GM12872 (cell line): ENCODE measurements at regions not wholly inside any gene's neighbourhood (a gene's known extent, or its start where the extent isn't known, plus 50 kb on each side); places are given as distances from the start of the nearest gene placed in this dataset.

Source experiments
- TF ChIP-seq, protein P1 (sequence below): IDR thresholded peaks from 3 replicates; pipeline ENCODE4 v1.5.1; 2011; ENCODE audit warnings: low read depth, mild to moderate bottlenecking, low read length, moderate library complexity; ENCODE audit not compliant: insufficient read depth

DNA sequence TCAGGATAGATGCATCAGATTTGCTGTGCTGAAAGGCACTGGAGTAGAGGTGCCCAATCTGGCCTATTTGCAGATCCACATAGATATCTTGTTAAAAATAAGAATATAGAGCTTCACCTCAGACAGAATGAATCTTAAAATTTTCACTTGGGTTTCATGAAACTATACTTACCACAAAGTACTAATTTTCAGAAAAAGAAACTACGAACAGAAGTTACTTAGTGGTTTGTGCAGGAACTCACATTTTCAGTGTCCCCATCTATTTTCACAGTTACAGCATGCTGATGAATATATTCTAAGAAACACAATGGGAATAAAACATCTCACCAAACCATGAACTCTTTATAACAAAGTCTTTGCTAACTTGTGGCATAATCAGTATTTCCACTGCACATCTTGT, 449.4 kb downstream of the RERGL start:
- TF ChIP-seq, protein P1, sequence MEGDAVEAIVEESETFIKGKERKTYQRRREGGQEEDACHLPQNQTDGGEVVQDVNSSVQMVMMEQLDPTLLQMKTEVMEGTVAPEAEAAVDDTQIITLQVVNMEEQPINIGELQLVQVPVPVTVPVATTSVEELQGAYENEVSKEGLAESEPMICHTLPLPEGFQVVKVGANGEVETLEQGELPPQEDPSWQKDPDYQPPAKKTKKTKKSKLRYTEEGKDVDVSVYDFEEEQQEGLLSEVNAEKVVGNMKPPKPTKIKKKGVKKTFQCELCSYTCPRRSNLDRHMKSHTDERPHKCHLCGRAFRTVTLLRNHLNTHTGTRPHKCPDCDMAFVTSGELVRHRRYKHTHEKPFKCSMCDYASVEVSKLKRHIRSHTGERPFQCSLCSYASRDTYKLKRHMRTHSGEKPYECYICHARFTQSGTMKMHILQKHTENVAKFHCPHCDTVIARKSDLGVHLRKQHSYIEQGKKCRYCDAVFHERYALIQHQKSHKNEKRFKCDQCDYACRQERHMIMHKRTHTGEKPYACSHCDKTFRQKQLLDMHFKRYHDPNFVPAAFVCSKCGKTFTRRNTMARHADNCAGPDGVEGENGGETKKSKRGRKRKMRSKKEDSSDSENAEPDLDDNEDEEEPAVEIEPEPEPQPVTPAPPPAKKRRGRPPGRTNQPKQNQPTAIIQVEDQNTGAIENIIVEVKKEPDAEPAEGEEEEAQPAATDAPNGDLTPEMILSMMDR: no peak

DNA sequence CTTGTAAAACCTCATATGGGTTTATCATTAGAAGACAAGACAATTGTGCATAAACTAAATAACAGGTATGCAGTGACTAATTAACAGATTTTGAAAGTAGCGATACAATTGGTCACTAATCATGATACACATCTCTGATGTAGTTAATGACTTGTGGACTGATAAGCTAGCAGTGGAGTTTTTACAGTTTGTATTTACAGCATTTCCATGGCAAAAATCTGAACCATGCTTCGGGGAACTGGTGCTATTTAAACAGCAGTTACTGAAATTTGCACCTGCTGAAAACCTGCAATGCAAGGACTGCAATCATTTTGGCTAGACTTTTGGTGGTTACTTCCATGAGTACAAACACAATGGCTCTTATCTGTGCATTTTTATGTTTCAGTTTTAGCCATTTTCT, 471.2 kb downstream of the RERGL start:
- TF ChIP-seq, protein P1: no peak

DNA sequence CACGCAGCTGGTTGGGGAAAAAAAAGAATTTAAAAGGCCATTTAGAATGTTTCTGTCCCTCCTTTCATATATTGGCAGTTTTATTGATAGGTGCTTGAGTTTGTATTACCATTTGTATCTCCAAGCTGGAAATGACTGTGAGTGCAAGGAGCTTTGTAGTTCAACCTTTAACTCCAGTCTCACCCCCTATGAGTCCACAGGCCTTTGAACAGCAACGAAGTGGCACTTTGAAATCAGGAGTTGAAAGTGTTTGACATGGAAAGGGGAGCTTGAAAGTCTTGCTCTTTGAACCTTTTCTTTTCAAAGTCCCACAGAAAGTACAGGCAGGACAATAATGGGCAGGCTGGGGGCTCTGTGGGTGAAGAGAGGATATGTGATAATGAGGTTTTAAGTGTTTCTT, 480.3 kb downstream of the RERGL start:
- TF ChIP-seq, protein P1: no peak

DNA sequence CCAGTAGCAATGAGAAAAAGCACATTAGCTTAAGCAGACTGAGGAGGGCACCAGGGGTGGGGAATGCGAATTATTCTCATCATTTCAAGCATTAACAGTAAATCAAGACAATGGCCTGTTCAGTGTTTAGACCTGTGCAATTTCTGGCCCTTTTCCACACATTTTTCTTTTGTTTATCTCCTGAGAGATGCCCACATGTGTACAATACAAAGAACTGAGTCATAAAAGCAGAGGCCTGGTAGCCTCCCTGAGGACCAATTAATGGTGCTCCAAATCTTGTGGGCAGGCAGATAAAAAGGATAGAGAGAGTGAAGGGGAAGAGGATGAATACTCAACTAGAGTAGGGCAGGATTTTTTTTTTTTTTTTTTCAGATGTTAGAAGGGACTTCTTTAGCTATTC, 480.8 kb downstream of the RERGL start:
- TF ChIP-seq, protein P1: no peak

DNA sequence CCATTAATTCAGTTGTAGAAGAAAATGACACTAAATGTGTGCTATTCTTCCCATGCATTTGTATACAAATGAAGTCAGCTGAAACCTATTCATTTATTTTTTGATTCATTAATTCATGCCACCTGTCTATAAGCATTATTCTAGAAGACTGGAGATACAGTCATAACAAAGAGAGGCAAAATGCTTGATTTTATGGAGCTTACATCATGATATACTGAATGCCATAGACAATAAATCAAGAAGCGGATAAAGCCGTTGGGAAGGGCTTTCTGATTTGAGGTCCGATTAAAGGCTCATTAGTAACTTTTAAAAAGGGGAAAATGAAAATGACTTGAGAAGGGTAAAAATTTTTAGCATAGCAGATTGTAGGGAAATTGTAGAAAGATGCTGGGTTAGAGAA, 494.9 kb downstream of the RERGL start:
- TF ChIP-seq, protein P1: no peak

DNA sequence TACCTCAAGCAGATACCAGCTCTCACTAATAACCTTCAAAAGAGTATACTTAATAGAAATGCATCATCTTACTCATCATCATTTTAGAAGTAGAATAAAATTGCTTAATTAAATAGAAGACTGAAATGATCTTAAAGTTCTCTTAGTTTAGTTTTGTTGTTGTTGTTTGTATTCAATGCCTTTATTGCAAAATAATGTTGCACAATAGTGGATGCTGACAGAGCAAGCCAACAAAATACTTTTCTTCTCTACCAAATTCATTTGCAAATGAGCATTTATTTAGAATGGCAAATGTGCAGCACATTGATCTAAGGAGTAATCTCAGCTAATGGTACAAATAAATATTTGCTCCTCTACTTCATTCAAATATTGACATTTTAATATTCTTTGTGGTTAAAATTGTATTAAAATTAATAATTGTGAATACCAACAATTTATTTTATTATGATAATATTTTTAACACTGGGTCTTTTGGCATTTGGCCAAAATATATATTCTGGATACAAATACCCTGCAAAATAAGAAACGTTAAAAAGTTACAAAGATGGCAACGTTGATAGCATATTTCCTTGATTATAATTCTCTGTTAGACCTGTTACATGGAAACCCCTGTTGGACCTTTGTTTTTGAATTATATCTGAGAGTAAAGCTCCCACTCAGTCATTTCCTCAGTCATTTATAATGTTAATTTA, 496.1 kb downstream of the RERGL start:
- TF ChIP-seq, protein P1: no peak

DNA sequence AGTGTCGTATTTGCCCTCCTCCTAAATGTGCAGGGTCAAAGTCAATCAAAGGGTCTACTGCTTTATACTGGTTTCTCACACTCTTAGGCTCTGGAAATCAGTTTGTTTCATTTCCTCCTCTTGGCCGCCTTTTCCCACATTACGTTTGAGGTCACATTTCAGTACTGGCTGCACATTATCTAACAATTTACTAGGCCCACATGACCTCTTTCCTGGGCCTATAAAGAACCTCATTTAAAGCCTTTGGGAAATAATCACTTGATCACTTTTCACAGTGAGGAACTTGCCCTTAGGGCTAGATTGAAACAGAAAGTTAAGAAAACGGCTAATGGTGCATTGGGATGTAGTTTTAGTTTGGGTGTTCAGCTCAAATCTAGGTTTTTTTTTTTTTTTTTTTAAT, 497.5 kb downstream of the RERGL start:
- TF ChIP-seq, protein P1: no peak
